Bone marrow (tissue), 2 donors: ENCODE measurements at regions not wholly inside any gene's neighbourhood (a gene's known extent, or its start where the extent isn't known, plus 50 kb on each side); places are given as distances from the start of the nearest gene placed in this dataset.
A peak's percentile ranks its signal among the peaks of the same experiment; 100 is the strongest.

Source experiments
- DNase-seq, 2 donors: peaks; one replicate each; lab custom pipeline; 2025; lab: John Stamatoyannopoulos, UW

DNA sequence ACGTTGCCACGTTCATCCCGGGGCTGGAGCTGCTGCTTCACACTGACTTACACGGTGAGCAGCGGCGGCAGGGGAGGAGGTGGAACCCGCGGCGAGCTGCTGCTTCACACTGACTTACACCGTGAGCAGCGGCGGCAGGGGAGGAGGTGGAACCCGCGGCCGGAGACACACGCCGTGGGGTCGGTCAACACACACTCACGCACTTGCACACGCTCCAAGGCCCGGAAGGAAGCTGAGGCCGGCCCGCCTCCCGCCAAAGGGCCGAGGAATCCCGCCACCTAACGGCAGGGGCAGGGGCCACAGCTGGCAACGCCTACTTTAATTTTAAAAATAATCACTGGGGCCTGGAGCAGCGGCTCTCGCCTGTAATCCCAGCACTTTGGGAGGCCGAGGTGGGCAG lies 94.4 kb upstream of the FOXC1 start:
- DNase-seq = no peak

DNA sequence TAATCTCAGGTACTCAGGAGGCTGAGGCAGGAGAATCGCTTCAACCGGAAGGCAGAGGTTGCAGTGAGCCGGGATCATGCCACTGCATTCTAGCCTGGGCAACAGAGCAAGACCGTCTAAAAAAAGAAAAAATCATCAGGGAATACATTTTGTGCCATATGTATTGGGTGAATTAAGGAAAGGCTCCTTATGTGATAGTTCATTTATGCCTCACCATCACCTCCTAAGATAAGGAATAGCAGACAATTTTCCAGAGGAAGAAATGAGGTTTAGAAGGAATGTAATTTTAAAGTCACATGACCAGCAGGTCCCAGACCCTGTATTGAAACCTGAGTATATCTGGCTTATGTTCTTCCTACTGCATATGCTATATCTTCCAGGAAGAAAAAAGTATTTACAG lies 93.9 kb upstream of the FOXC1 start:
- DNase-seq = no peak

DNA sequence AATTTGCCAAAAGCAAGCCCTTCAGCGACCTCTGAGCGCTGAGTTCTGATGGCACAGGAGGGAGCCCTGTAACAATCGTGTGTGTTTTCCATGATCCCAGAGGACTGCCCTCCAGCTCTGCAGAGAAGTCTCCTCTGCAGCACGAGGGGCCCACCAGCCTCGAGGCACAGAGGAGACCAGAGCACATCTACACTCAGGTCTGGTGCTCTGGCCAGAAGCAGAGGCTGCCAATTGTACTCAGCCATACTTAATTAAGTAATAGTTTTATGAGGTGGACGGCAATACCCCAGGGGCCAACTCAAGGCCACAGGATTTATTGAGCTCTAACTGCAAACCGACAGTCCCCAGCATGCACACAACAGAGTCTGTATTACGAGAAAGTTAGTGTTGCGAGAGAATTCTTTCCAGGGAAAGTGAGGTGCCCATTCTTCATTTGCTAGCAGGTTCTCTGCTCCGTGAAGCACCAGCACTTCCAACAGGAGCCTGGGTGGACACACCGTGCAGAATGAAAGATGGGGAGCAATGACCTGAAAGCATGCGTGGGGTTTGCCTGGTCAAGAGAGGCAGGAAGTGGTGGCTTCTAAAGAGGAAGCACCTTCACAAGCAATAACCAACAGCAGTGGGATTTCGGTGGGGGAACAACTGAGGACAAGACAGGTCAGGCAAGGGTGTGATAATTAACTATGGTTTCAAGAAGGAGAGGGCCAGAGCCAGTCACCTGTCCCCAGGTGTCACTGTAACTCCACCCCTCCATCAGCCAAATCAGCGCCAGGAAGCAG lies 92.8 kb upstream of the FOXC1 start:
- DNase-seq = no peak

DNA sequence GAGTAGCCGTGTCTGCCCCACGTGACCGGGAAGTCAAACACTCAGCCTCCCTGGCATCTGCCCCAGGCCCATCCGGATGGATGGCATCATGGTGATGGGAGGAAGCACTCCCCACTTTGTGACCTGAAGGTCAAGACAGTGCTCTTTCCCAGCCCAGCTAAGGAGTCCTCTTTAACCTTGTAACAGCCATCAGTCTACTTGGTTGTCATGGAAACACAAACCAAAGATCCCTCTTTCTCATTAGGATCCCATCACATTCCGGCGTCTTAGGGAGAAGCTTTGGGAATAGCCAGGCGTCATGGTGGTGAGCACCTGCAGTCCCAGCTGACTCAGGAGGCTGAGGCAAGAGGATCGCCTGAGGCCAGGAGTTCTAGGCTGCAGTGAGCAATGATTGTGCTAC lies 90.9 kb upstream of the FOXC1 start:
- DNase-seq = no peak

DNA sequence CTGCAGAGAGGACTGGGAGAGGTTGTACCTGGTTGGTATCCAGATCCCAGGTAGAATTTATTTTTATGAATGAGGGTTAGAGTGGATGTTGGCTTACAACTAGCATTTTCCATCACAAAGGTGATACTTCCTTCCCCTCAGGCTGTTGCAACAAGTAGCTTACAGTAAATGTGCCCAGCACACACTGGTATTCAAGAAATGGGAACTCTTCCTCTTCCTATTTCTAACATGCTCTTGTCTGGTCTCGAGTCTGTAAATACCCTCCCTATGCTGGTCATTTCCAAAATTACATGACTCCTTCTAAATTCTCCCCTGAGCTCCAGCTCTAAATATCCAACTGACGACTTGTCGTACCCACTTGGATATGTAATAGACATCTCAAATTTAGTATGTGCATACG lies 90.1 kb upstream of the FOXC1 start:
- DNase-seq = no peak

DNA sequence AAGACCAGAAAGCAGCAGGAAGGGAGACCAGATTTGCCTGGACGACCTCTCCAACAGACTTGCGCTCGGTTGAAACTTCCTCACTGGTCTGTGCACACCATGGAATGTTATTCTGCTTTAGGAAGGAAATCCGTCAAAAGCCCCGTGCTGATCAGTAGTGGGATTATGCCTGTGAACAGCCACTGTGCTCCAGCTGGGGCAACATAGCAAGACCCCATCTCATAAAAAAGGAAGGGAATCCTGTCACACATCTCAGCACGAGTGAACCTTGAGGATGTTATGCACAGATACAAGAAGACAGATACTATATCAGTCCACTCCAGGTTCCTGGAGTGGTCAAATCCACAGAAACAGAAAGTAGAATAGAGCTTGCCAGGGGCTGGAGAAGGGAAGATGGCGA lies 86.9 kb upstream of the FOXC1 start:
- no peak for DNase-seq

DNA sequence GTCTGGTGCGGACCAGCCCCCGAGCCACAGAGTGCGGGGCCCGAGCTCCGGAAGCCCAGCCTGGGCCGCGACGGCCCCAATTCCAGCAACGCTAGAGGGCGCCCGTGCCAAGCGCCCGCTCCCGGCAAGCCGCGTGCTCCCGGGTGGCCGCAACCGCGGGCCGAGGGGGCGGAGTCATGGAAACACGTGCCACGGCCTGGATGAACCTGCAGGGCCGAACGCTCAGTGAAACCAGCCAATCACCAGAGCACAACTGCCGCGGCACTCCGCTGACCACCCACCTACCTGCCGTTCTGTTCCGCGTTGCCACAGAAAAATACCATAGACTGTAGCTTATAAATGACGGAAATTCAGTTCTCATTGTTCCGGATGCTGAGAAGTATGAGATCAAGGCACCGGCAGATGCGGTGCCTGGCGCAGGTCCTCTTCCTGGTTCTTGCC lies 85.7 kb upstream of the FOXC1 start:
- peak in 1 of 2 donors; percentile 11 for DNase-seq

DNA sequence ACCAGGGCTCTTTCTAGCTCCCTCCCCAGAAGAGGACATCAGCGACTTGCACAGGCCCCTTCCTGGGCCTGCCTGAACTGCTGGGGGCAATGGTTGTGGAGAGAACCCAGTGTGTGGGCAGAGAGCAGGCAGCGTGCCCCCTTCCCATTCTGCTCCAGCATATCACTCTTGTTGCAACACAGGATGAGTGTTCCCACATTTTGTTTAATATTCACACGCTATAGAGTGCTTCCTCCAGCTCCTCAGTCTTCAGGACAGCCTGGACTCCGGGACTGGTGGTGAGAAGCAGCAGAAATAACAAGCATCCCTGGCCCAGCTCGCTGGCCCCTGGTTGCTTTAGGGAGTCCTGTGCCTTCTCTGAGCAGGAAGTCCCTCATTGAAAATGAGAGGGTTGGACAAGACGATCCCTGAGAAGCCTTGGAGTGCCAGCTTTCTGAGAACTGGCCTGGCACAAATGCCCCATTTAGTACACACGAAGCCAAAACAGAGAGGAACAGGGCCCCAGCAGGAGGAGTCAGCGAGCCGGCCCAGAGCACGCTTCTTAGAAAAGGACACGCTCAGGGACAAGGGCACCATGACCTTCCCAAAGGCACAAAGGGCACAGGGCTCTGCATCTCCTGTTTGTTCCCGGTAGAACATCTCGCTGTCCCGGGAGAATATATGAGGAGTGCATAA lies 84.2 kb upstream of the FOXC1 start:
- DNase-seq = no peak

DNA sequence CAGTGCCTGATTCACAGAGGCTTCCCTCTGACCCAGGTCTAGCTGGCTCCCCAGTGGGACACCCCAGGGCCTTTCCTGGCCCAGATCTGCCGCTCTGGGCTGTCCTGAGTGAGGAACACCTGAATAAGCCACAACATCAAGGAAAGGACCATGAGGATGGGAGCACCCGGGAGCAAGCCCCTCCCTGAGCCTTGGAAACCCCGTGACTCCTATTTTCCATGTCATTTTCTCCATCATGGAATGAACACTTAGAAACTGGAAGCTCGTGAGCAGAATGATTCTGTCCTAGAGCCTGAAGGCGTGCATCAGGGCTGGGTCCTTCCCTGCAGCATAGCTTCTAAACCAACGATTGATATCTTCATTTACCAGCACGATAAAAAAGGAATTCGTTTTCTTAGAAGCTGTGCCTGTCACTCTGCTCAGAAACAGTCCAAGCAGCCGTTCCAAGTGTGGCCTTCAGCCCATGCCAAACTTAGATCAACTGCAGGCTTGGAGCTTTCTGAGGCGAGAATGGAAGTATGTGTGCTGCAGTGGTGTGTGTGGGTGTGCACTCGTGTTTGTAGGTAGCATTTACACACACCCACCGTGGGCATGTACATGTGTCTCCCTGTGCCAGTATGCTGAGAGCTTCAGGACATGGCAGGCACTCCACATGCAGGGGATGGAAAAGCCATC lies 83.2 kb upstream of the FOXC1 start:
- DNase-seq = no peak

DNA sequence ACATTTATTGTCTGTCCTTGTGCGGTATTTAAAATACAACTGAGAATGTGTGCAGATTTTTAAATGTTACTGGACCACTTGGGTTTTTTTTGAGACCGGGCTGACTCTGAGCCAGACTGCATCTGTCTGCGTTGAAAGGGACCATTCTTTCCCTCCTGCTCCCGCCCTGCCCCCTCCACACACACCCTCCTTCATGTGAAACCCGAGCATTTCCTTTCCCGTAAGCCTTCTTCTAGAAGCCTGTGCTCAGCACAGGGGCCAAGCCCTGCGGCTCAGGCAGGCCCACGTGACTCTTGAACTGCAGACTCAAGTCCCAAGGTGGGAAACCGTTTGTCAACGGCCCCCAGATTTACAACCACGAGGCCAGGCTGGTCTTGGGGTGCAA lies 82.7 kb upstream of the FOXC1 start:
- DNase-seq = no peak

DNA sequence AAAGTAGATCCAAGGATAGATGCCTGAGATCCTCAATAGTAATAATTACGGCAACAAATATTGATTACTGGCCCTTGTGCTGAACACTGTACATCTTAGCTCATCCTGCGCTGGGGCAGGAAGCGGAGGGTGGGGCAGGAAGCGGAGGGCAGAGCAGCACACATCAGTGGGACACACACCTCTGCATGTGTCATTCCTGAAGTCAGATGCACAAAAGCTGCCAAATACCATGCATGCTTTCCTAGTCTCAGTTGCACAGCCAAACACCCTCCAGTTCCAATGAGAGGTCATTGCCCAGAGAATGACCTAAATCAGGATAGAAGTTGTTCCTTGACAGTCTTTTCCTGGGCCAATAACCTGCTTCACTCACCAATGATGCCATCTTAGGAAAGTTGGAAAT lies 74.4 kb upstream of the FOXC1 start:
- DNase-seq = no peak

DNA sequence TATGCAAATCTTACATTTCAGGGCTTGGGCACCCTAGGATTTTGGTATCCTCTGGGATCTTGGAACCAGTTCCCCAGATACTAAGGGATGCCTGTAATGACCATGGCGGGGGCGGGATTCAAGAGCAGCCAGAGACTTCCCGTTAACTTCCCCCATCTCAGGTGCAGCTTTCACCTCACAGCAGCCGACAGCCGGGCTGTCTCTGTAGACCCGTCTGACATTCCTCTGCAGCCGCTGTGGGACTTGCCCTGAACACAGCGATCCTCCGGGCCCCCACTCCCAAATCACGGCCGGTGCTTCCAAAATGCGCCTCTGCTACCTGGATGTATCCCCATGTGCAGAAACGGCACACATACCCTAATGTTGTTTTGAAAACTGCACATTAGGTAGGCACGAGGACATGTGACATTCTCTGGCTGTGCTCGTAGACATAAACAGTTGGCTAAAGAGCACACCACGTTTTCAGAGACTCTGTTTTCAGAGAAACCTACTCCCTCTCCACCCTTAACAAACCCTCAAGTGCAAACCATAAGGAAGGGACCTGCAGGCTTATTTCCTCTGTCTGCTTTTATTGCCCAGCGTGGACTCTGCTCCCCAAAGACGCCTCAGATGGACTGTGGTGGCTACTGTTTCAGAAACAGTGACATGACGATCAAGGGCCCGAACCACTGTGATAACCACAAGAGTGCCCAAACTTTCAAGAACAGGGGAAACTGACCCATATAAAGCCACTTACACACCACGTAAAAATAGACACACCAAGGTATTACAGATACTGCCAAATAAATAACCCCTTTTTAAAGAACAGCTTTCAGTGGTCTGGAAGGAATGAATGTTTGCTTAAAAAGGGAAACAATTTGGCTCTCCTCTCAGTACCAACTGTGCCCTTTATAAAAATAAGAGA lies 72.9 kb upstream of the FOXC1 start:
- no peak for DNase-seq

DNA sequence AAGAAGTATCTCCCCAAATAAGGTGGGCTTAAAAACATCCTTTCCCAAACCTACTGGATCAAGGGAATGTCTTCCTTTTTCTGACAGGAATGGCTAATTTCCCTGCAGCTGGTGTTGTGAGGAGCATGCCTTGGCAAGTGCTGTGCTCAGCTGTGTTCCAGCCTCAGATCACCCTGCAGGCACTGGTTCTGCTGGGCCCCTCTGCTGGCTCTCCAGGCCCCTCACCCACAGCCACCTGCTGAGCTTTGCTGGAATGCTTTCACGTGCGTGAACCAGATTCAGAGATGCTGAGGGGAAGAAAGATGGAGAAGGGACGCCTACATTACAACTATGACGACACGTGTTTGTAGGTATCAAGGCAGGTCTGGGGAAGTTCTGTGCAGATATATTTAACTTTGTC lies 71.3 kb upstream of the FOXC1 start:
- DNase-seq = no peak

DNA sequence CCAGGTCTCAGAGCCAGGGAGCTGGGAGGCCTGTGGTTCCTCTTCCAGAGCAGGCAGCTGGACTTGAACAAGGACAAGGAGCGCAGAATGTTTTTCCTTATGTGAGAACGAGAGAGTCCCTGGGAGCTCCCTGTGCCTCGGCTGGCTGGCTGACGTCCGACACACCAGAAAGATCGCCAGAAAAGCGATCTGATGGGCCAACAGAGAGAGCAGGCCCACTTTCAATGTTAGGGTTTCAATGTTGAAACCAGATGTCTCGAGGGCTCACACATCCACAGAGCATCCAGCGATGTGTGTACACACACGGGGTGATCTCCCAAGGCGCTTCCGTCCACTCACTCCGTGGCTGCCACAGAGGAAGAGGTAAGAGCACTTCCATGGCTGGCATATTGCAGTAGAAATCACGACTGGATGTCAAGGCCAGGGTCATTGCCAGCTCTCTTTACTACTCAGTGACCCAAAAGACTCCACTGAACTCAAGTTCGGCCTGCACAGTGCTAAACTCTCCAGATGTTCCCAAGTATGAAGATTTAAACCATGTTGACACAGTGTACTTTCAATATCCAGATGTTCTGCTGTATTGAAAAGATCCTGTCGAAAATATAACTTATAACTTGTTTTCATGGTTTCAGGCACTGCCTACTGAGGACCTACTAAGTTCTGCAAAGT lies 70.8 kb upstream of the FOXC1 start:
- no peak for DNase-seq

DNA sequence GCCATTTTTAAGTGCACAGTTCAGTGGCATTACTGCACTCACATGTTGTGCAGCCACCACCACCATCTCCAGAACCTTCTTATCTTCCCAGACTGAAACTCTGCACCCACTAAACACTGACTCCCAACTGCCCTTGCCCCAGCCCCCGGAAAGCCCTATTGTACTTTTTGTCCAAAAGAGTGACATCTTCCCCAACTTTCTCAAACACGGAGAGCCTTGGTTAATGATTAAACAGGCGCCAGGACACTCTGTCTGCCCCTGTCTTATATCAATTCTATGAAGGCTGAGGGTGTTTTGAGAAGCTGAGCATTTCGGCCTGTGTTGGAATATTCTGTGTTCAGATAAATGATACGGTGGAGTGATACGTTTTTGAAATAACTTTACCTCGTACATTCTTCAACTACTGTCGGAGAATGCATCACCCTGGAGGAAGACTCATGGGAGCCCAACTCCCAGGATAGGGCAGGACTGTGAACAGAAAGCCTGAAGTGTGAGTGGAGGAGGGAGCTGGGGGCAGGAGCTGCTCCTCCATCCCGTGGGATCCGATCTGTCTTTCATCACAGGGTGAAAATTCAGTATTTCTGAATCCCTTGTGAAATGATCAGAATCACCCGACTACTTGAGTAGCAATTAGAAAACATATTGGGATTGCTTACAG lies 68.7 kb upstream of the FOXC1 start:
- no peak for DNase-seq

DNA sequence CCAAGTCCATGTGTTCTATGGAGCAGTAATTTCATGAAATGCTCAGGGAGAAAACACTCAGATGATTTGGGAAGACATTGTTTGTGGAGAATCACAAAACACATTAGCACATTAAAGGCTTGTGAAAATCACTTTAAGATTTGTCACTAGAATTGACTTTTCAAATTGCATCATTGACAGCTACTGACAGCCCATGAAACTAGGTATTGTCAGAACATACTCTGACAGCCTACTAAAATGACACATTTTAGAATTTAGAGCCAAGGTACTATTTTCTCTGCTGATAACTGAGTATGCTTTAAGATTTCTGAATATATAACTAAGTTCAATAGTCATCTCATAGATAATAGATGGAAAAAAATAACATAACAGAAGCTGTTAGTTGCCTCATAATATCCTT lies 67.4 kb upstream of the FOXC1 start:
- DNase-seq = no peak

DNA sequence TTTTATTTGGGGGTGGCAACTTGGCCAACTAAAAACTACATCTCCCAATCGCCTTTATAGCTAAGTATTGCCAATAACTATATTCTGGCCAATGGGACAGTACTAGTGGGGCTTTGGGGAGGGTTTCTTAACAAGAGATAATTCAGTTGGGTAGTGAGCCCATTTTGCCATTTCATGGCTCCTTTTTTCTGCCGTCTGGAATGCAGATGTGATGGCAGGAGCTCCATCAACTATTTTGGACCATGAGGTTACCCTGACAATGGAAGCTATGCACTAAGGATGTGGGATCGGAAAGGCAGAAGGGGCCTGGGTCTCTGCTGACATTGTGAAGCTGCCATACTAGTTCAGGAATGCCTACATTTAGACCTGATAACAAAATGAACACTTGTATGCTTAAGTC lies 67.0 kb upstream of the FOXC1 start:
- DNase-seq = no peak

DNA sequence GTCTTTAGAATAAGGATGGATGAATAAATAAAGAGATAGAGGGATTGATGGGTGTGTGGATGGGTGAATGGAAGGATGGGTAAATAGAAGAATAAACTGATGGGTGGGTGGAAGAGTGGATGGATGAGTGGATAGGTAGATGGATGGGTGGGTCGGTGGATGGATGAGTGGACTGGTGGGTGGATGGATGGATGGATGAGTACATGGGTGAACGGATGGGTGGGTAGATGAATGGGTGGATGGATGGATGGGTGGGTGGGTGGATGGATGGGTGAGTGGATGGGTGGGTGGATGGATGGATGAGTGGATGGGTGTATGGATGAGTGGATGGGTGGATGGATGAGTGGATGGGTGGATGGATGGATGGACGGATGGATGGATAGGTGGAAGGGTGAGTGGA lies 65.7 kb upstream of the FOXC1 start:
- no peak for DNase-seq

DNA sequence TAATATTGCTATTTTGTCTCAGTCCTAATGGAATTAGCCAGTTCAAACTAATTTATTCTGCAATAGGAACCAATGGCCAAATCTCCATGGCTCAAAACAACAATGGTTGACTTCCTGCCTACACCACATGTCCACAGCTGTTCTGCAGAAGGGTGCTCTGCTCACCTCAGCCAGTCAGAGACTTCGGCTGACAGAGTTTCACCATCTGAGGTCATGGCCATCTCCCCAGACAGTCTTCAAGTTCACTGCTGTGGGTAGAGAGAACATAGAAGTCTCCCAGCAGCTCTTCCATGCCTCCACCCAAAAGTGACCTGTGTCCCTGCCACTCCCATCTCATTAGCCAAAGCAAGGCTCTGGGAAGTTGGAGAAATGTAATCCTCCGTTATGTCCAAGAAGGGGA lies 65.1 kb upstream of the FOXC1 start:
- no peak for DNase-seq

DNA sequence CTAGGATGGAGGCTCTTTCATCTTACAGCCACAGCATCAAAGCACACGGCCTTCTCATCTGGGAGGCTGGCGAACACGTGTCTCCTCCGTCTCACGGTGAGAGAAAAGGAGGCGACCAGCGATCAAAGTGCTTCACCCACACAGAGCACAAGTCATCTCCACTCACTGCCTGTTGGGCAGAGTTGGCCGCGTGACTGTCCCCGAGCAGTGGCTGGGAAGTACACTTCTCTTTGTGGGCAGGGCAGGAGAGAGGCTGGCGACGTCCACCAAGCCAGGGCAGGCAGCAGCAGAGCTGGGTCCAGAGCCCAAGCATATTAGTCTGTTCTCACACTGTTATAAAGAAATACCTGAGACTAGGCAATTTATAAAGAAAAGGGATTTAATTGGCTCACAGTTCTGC lies 64.1 kb upstream of the FOXC1 start:
- no peak for DNase-seq

DNA sequence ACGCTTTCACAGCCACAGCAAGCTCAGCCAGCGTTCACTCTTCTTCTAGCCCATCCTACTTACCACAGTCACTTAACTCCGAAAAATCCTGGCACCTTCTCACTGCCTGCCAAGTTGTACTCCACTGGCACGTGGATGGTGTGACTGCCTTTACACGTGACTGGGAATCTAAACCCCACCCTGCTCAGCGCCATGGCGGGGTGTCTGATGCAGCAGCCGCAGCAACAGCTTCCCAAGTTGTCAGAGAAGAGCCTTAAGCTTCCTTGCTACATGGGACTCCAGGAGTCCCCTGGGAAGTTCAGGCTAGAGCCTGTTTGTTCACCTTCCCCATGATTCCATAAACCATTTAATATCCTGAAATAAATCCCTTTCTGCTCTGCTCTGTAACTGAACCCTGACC lies 61.9 kb upstream of the FOXC1 start:
- no peak for DNase-seq
